ENCODE measurements at regions not wholly inside any gene's neighbourhood (a gene's known extent, or its start where the extent isn't known, plus 50 kb on each side); places are given as distances from the start of the nearest gene placed in this dataset.

GRCh38 chr20:40868551-40869217 is 159.9 kb upstream of the TOP1 start:
- TF ChIP-seq CBX3 (IDR thresholded peaks at IDR 0.05; ENCODE audit: low read depth), result no peak
- no peak for TF ChIP-seq CEBPB (IDR thresholded peaks at IDR 0.05; ENCODE audit: low read depth)
- TF ChIP-seq ZFX (IDR thresholded peaks at IDR 0.05), result no peak
- no peak for TF ChIP-seq EZH2 (IDR thresholded peaks at IDR 0.05)
- no peak for TF ChIP-seq EZH2phosphoT487 (IDR thresholded peaks at IDR 0.05; ENCODE audit: borderline replicate concordance)
- no peak for TF ChIP-seq YY1 (IDR thresholded peaks at IDR 0.05; ENCODE audit: extremely low read depth, insufficient replicate concordance, low read depth, low read length)
- no peak for TF ChIP-seq SIN3A (IDR thresholded peaks at IDR 0.05; ENCODE audit: low read depth)
- TF ChIP-seq CTCF (IDR thresholded peaks at IDR 0.05 in 2 of 3, conservative IDR thresholded peaks at IDR 0.05 in 1 of 3; ENCODE audit: borderline replicate concordance in 1 of 3, insufficient read depth in 1 of 3, low read depth in 2 of 3, low read length in 2 of 3), result no peak
- TF ChIP-seq JUND (IDR thresholded peaks at IDR 0.05), result no peak
- TF ChIP-seq POLR2A (IDR thresholded peaks at IDR 0.05; ENCODE audit: borderline replicate concordance, extremely low read depth, insufficient read depth, insufficient read length), result no peak
- no peak for TF ChIP-seq EGR1 (IDR thresholded peaks at IDR 0.05; ENCODE audit: low read depth)
- TF ChIP-seq ATF3 (IDR thresholded peaks at IDR 0.05), result no peak
- no peak for TF ChIP-seq ZBTB33 (IDR thresholded peaks at IDR 0.05; ENCODE audit: extremely low read depth, insufficient replicate concordance, low read length)
- no peak for TF ChIP-seq SRF (IDR thresholded peaks at IDR 0.05; ENCODE audit: low read depth)
- CTCF ChIA-PET, result no interaction called here
- no peak overlapping the region for H2AFZ ChIP-seq (ENCODE audit: low read depth, low read length, poor library complexity, severe bottlenecking)
- H3K79me2 ChIP-seq (ENCODE audit: insufficient read depth, low read length), result no peaks in the 10 kb centered on the region
- H3K4me3 ChIP-seq (replicated peaks in 1 of 2; ENCODE audit: low read depth in 1 of 2, low read length in 2 of 2), result no peak overlapping the region
- H3K4me2 ChIP-seq (ENCODE audit: low read length), result peak overlapping the region; percentile 48
- BruUV-seq (replicated peaks), result no TSS peak
- POLR2A ChIA-PET, result no interaction called here
- no peak overlapping the region for H3K9ac ChIP-seq (ENCODE audit: low read length)
- RAD21 ChIA-PET (ENCODE audit: low non-redundant PET in 1 of 2, low total read pairs in 2 of 2, uncharacterized antibody in 2 of 2, unreplicated experiment in 2 of 2), result no interaction called here
- intact Hi-C loops (cut with micrococcal nuclease), result no loop called here
- H3K27me3 ChIP-seq (ENCODE audit: insufficient read depth, low read length), result no peaks in the 10 kb centered on the region
- no peaks in the 10 kb centered on the region for H3K9me3 ChIP-seq (ENCODE audit: control insufficient read depth in 1 of 2, insufficient read depth in 1 of 2, low read depth in 1 of 2, low read length in 2 of 2)
- no peak for DNase-seq (ENCODE audit: low read depth, low spot score)
- no peaks in the 10 kb centered on the region for H3K36me3 ChIP-seq (ENCODE audit: control insufficient read depth in 1 of 2, insufficient read depth in 2 of 2, low read length in 2 of 2)
- H3K27ac ChIP-seq (ENCODE audit: low read depth, low read length), result no peak overlapping the region
- H3K4me1 ChIP-seq (ENCODE audit: control insufficient read depth in 1 of 2, insufficient read depth in 2 of 2, low read length in 2 of 2), result peaks cover 7 to 14% of the 10 kb centered on the region in 2 experiments; a peak in 3 of 4 replicates
- ATAC-seq, result no peak
- no peaks in the 10 kb centered on the region for H4K20me1 ChIP-seq (ENCODE audit: insufficient read depth)
- H3K9me2 ChIP-seq (ENCODE audit: insufficient read depth), result no peaks in the 10 kb centered on the region
